Muscle layer of duodenum (tissue), 2 donors: ENCODE measurements at regions not wholly inside any gene's neighbourhood (a gene's known extent, or its start where the extent isn't known, plus 50 kb on each side); places are given as distances from the start of the nearest gene placed in this dataset.

ENCODE experiments used
- H3K27ac ChIP-seq: one replicate; pipeline ENCODE4 v1.7.0; 2013; ENCODE audit warnings: mild to moderate bottlenecking, low read length
- H3K27me3 ChIP-seq: one replicate; pipeline ENCODE4 v1.7.0; 2013; ENCODE audit warnings: low read depth, mild to moderate bottlenecking, control low read depth, low read length
- H3K36me3 ChIP-seq, 2 donors: one replicate each; pipeline ENCODE4 v1.7.0; 2013; ENCODE audit warnings: low read length in 2 of 2, control low read depth in 1 of 2, mild to moderate bottlenecking in 1 of 2; ENCODE audit not compliant: insufficient read depth in 2 of 2, control insufficient read depth in 1 of 2
- H3K4me1 ChIP-seq, 2 donors: one replicate each; pipeline ENCODE4 v1.7.0; 2013; ENCODE audit warnings: low read length in 2 of 2, mild to moderate bottlenecking in 2 of 2, control low read depth in 1 of 2, moderate library complexity in 1 of 2; ENCODE audit not compliant: insufficient read depth in 2 of 2, control insufficient read depth in 1 of 2
- H3K4me3 ChIP-seq, 2 donors: one replicate each; pipeline ENCODE4 v1.7.0; 2013; ENCODE audit warnings: low read length in 2 of 2, low read depth in 1 of 2, mild to moderate bottlenecking in 1 of 2
- H3K9me3 ChIP-seq, 2 donors: one replicate each; pipeline ENCODE4 v1.7.0; 2013; ENCODE audit warnings: low read length in 2 of 2, control low read depth in 1 of 2, mild to moderate bottlenecking in 1 of 2; ENCODE audit not compliant: control insufficient read depth in 1 of 2
- donor health status: healthy.

GRCh38 chr3:64406271-64406670, 181.0 kb upstream of the PRICKLE2 start:
- H3K4me1 ChIP-seq, result no peaks in the 10 kb centered on the region
- H3K36me3 ChIP-seq, result no peaks in the 10 kb centered on the region
- no peak overlapping the region for H3K27ac ChIP-seq
- no peaks in the 10 kb centered on the region for H3K9me3 ChIP-seq
- no peak overlapping the region for H3K4me3 ChIP-seq
- no peaks in the 10 kb centered on the region for H3K27me3 ChIP-seq

DNA sequence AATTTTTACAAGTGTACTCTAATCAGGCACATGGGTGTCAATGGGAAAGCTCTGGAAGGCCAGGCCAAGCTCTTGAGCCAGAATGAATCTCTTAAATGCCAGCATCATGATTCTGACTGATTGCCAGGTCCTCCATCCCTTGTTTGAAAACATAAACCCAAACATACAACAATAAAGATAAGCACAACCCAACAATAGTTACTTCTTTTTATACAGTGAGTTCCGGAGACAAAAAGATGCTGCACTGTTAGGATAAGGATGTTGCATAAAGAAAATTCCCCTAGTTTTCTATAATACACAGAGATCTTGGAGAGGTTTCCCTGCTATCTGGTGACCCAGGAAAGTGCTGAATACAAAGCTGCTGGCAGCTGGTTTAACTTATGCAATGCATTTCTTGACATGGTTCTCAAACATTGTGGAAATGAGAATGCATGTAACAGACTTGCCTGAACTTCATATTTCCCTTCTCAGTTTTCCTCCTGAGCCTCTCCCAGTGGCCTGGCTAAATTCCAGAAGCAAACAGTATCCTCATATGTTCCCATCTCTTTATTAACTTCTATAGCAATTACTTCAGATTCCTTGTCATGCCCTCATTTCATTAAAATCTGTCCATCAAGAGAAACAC, 180.1 kb upstream of the PRICKLE2 start:
- Histone ChIP-seq H3K4me1 (no peaks in the 10 kb centered on the region), H3K9me3 (no peaks in the 10 kb centered on the region), H3K27ac (no peak overlapping the region), H3K36me3 (no peaks in the 10 kb centered on the region), H3K27me3 (no peaks in the 10 kb centered on the region), H3K4me3 (no peak overlapping the region)

GRCh38 chr3:64400706-64401105, 175.4 kb upstream of the PRICKLE2 start:
- Histone ChIP-seq H3K4me3 (no peak overlapping the region), H3K27ac (no peak overlapping the region), H3K9me3 (no peaks in the 10 kb centered on the region)

GRCh38 chr3:64399205-64399800, 174.0 kb upstream of the PRICKLE2 start:
- Histone ChIP-seq H3K27ac (no peak overlapping the region), H3K36me3 (no peaks in the 10 kb centered on the region), H3K4me3 (no peak overlapping the region), H3K9me3 (no peaks in the 10 kb centered on the region), H3K4me1 (no peaks in the 10 kb centered on the region), H3K27me3 (no peaks in the 10 kb centered on the region)

More at GRCh38 chr3:64400706-64401105, 175.4 kb upstream of the PRICKLE2 start:
- Histone ChIP-seq H3K27me3 (no peaks in the 10 kb centered on the region), H3K36me3 (no peaks in the 10 kb centered on the region), H3K4me1 (no peaks in the 10 kb centered on the region)

- no peak overlapping the region for H3K4me3 ChIP-seq
- peak overlapping the region; percentile 59 for H3K27ac ChIP-seq
- H3K9me3 ChIP-seq, result no peaks in the 10 kb centered on the region
- H3K4me1 ChIP-seq, result no peaks in the 10 kb centered on the region
- H3K36me3 ChIP-seq, result no peaks in the 10 kb centered on the region
- no peaks in the 10 kb centered on the region for H3K27me3 ChIP-seq
Measured at GRCh38 chr3:64398476-64398875, 173.2 kb upstream of the PRICKLE2 start.

GRCh38 chr3:64398006-64398405, 172.7 kb upstream of the PRICKLE2 start:
- no peaks in the 10 kb centered on the region for H3K9me3 ChIP-seq
- peak overlapping the region; percentile 59 for H3K27ac ChIP-seq
- no peaks in the 10 kb centered on the region for H3K36me3 ChIP-seq
- no peaks in the 10 kb centered on the region for H3K4me1 ChIP-seq
- no peaks in the 10 kb centered on the region for H3K27me3 ChIP-seq
- H3K4me3 ChIP-seq, result no peak overlapping the region

GRCh38 chr3:64397573-64397972, 172.3 kb upstream of the PRICKLE2 start:
- H3K4me3 ChIP-seq, result no peak overlapping the region
- H3K36me3 ChIP-seq, result no peaks in the 10 kb centered on the region
- no peaks in the 10 kb centered on the region for H3K9me3 ChIP-seq
- no peaks in the 10 kb centered on the region for H3K27me3 ChIP-seq
- H3K27ac ChIP-seq, result peak overlapping the region; percentile 59
- no peaks in the 10 kb centered on the region for H3K4me1 ChIP-seq

- Histone ChIP-seq H3K9me3 (no peaks in the 10 kb centered on the region), H3K4me1 (no peaks in the 10 kb centered on the region), H3K27me3 (no peaks in the 10 kb centered on the region), H3K4me3 (no peak overlapping the region), H3K36me3 (no peaks in the 10 kb centered on the region), H3K27ac (no peak overlapping the region)
Measured at GRCh38 chr3:64395490-64395889, 170.2 kb upstream of the PRICKLE2 start.

GRCh38 chr3:64393193-64393592, 167.9 kb upstream of the PRICKLE2 start:
- Histone ChIP-seq H3K4me3 (no peak overlapping the region), H3K9me3 (no peaks in the 10 kb centered on the region), H3K36me3 (no peaks in the 10 kb centered on the region), H3K27ac (no peak overlapping the region), H3K4me1 (no peaks in the 10 kb centered on the region), H3K27me3 (no peaks in the 10 kb centered on the region)

DNA sequence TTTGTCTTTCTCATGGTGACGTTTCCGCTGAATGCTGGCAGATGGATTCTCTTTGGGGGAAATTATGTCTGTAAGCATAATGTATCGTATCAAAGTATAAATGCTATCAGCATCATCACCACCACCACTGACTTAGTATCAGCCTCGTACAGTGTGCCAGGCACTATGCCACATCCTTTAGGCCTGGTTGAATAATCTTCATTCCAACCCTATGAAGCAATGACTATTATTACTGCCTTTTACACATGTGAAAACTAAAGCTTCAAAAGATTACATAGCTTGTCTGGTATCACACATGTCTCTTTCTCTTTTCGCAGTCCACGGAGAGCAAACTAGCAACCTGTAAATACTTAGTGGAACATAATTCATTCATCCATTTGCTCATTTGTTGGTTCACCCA, 166.7 kb upstream of the PRICKLE2 start:
- Histone ChIP-seq H3K27ac (no peak overlapping the region), H3K27me3 (no peaks in the 10 kb centered on the region), H3K9me3 (no peaks in the 10 kb centered on the region)

DNA sequence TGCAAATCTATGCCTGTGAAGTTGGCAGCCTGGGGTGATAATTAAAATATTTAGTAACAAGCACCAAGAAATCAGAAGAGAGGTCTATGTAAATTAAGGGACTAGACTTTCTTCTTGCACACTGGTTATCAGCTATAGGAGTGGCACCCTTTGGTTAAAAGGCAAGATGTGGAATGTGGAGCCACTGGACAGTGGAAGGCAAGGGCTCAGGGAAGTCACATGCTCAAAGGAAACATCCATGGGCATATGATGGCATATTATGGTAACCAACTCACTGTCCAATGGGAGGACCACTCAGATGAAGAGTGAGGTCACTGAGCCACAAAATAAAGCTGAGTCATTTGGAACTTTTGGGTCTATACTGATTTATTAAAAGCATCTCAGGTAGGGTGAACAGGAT, 165.6 kb upstream of the PRICKLE2 start:
- H3K9me3 ChIP-seq, result no peaks in the 10 kb centered on the region
- no peak overlapping the region for H3K27ac ChIP-seq
- H3K4me1 ChIP-seq, result no peaks in the 10 kb centered on the region
- H3K36me3 ChIP-seq, result no peaks in the 10 kb centered on the region
- H3K4me3 ChIP-seq, result no peak overlapping the region
- H3K27me3 ChIP-seq, result no peaks in the 10 kb centered on the region

More for the DNA sequence above, 166.7 kb upstream of the PRICKLE2 start:
- Histone ChIP-seq H3K4me3 (no peak overlapping the region), H3K4me1 (no peaks in the 10 kb centered on the region), H3K36me3 (no peaks in the 10 kb centered on the region)

DNA sequence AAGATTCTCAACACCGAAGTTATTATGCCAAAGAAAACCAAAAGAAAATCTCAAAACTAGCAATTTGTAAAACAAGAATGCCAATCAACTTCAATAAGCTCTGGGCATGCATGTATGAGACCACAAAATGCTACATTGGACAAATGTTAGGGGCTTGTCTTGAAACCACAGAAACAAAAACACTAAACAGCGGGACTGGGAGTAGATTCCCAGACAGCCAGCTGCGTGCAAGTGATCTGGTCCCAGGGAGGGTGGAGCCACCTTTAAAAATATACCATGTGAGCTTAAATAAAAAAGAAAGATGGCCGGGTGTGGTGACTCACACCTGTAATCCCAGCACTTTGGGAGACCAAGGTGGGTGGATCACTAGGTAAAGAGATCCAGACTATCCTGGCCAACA, 163.6 kb upstream of the PRICKLE2 start:
- H3K36me3 ChIP-seq, result no peaks in the 10 kb centered on the region
- no peaks in the 10 kb centered on the region for H3K27me3 ChIP-seq
- H3K4me1 ChIP-seq, result no peaks in the 10 kb centered on the region
- H3K27ac ChIP-seq, result no peak overlapping the region
- no peak overlapping the region for H3K4me3 ChIP-seq
- H3K9me3 ChIP-seq, result no peaks in the 10 kb centered on the region
